A549 (cell line): ENCODE measurements at regions not wholly inside any gene's neighbourhood (a gene's known extent, or its start where the extent isn't known, plus 50 kb on each side); places are given as distances from the start of the nearest gene placed in this dataset.
A peak's percentile ranks its signal among the peaks of the same experiment; 100 is the strongest.
"Not testable (repeated sequence)": the region's sequence is repeated elsewhere in the genome, so short reads cannot be mapped to it uniquely, and the experiment has no call there.

Experiments used
- ATAC-seq, 2 experiments: fragments of 200-7000 bp in 1 of 2; fragments of >200 bp in 1 of 2; cut with Nextera tagmentation in 1 of 2; cut with Tn5 transposase in 1 of 2; 3 replicates each; pipeline versions ENCODE4 v1.8.0 to v1.9.1; 2018 to 2020; ENCODE audit warnings: mild to moderate bottlenecking in 1 of 2, moderate library complexity in 1 of 2
- CTCF ChIA-PET: fragments of 300-600 bp; sonication (Branson Sonifier 250); formaldehyde crosslinking; extraction: SDS; loops from one replicate; lab custom pipeline; 2021; ENCODE audit warnings: antibody characterized with exemption, inconsistent platforms; lab: Yijun Ruan, JAX
- POLR2A ChIA-PET: fragments of 350-600 bp; formaldehyde crosslinking; extraction: SDS; loops from one replicate; lab custom pipeline; 2021; ENCODE audit warnings: antibody characterized with exemption, inconsistent platforms; lab: Yijun Ruan, JAX
- DNase-seq, 2 experiments: peaks; one replicate each; pipeline versions ENCODE4 v3.0.0 to v3.0.0-alpha.2; 2011 to 2016; ENCODE audit warnings: low read depth in 1 of 2, low spot score in 1 of 2
- FAIRE-seq: peaks from 2 replicates; lab custom pipeline; 2011; peaks lifted over from hg19 to GRCh38; lab: Jason Lieb, UNC
- H3K27ac ChIP-seq, 2 experiments: fragments of >200 bp; sonication (Bioruptor Twin); formaldehyde crosslinking; 3 replicates each; pipeline ENCODE4 v1.5.1; 2016 to 2017
- H3K4me1 ChIP-seq: fragments of >200 bp; sonication (Bioruptor Twin); formaldehyde crosslinking; 3 replicates; pipeline ENCODE4 v1.6.1; 2016
- H3K4me2 ChIP-seq: fragments of >200 bp; sonication (Bioruptor Twin); formaldehyde crosslinking; 3 replicates; pipeline ENCODE4 v1.6.1; 2016
- H3K4me3 ChIP-seq: fragments of >200 bp; sonication (Bioruptor Twin); formaldehyde crosslinking; 3 replicates; pipeline ENCODE4 v1.5.1; 2016
- H3K9me3 ChIP-seq: fragments of >200 bp; sonication (Bioruptor Twin); formaldehyde crosslinking; 3 replicates; pipeline ENCODE4 v1.6.1; 2016
- CBX2 ChIP-seq: fragments of 200-600 bp; sonication (generic); IDR thresholded peaks from 2 replicates; pipeline ENCODE4 v1.6.1; 2016; ENCODE audit warnings: low read depth, mild to moderate bottlenecking, borderline replicate concordance
- CTCF ChIP-seq: fragments of >200 bp; sonication (Bioruptor Twin); formaldehyde crosslinking; IDR thresholded peaks from 3 replicates; pipeline ENCODE4 v1.5.1; 2016
- GATA3 ChIP-seq: IDR thresholded peaks from 2 replicates; pipeline ENCODE4 v1.6.1; 2012; ENCODE audit warnings: borderline replicate concordance
- HOXA7 ChIP-seq: fragments of 250-450 bp; sonication (Bioruptor Pico); IDR thresholded peaks from 2 replicates; pipeline ENCODE4 v1.5.0; 2020; ENCODE audit warnings: mild to moderate bottlenecking, moderate library complexity
- KDM1A ChIP-seq: fragments of 200-600 bp; sonication (generic); IDR thresholded peaks from 2 replicates; pipeline ENCODE4 v1.6.1; 2016; ENCODE audit warnings: low read depth, mild to moderate bottlenecking
- MAFK ChIP-seq: fragments of 450-650 bp; IDR thresholded peaks from 2 replicates; pipeline ENCODE4 v1.6.1; 2014; ENCODE audit not compliant: partially characterized antibody
- MYC ChIP-seq: IDR thresholded peaks from 2 replicates; pipeline ENCODE4 v1.6.1; 2012; ENCODE audit warnings: mild to moderate bottlenecking, inconsistent platforms, low read length, improper control_type of control experiment, borderline replicate concordance
- RAD21 ChIP-seq, 2 experiments: fragments of >200 bp in 1 of 2; sonication (Bioruptor Twin) in 1 of 2; formaldehyde crosslinking in 1 of 2; IDR thresholded peaks in 1 of 2; conservative IDR thresholded peaks in 1 of 2; 2 replicates in 1 of 2; 3 replicates in 1 of 2; pipeline ENCODE4 v1.6.1; 2012 to 2018; ENCODE audit warnings: inconsistent platforms in 1 of 2
- SMC3 ChIP-seq: fragments of >200 bp; sonication (Bioruptor Twin); formaldehyde crosslinking; IDR thresholded peaks from 3 replicates; pipeline ENCODE4 v1.6.1; 2018; ENCODE audit warnings: inconsistent platforms
- SREBF2 ChIP-seq: fragments of 450-650 bp; IDR thresholded peaks from 2 replicates; pipeline ENCODE4 v1.6.1; 2014; ENCODE audit warnings: mild to moderate bottlenecking, moderate library complexity
- USF2 ChIP-seq: fragments of 450-650 bp; IDR thresholded peaks from 2 replicates; pipeline ENCODE4 v1.6.1; 2014; ENCODE audit warnings: antibody characterized with exemption
- ZFP36 ChIP-seq: fragments of 450-650 bp; IDR thresholded peaks from 2 replicates; pipeline ENCODE4 v1.6.1; 2014; ENCODE audit warnings: borderline replicate concordance; ENCODE audit not compliant: partially characterized antibody
- ZNF302 ChIP-seq: fragments of 250-450 bp; sonication (Bioruptor Pico); IDR thresholded peaks from 2 replicates; pipeline ENCODE4 v1.9.0; 2021; ENCODE audit warnings: inconsistent platforms, mild to moderate bottlenecking, moderate library complexity
- WGBS: methylation state at CpG from one replicate; pipeline ENCODE4 v1.1.6; 2017; ENCODE audit errors: missing lambda C conversion rate; 5-methylcytosine and 5-hydroxymethylcytosine counted together

- no peak overlapping the region for H3K4me3 ChIP-seq
- peak; percentile 68 for FAIRE-seq
- no peaks in the 10 kb centered on the region for H3K4me1 ChIP-seq
- peak in 1 of 2 experiments; percentile 61 for DNase-seq
- no peak overlapping the region for H3K27ac ChIP-seq
- TF ChIP-seq ZFP36: no peak
- peak; percentile 71 for TF ChIP-seq CTCF
- peak; percentile 54 to 57 for TF ChIP-seq RAD21 (conservative IDR thresholded peaks at IDR 0.05 in 1 of 2, IDR thresholded peaks at IDR 0.05 in 1 of 2)
- peak; percentile 60 for TF ChIP-seq SMC3
- TF ChIP-seq SREBF2: peak; percentile 35; the same call in 1 of the 2 replicates
- ChIA-PET CTCF (interaction anchor here (0.8 to 1.5 kb wide), 6 partner anchors 14 to 79 kb away, joined by 3 to 8 read pairs (median 3); no protein-coding TSS in a partner anchor), POLR2A (no interaction called here)
- no peaks in the 10 kb centered on the region for H3K9me3 ChIP-seq
- peak in 1 of 2 experiments; percentile 68; a peak in 3 of 6 replicates for ATAC-seq
- H3K4me2 ChIP-seq: peak overlapping the region; percentile 29; the same call in 2 of the 3 replicates
- WGBS: 5% methylated on average over 7 of the region's 7 CpGs
These were observed 104.1 kb downstream of the ZNF467 start for GRCh38 chr7:149669121-149669818.

- no peak overlapping the region for H3K4me3 ChIP-seq
- FAIRE-seq (no peak), ATAC-seq (no peak), DNase-seq (no peak)
- no peak overlapping the region for H3K27ac ChIP-seq
- H3K4me2 ChIP-seq: no peak overlapping the region
- H3K4me1 ChIP-seq: 0 out of 3 replicates have a peak, but pooled peaks cover 2% of the 10 kb centered on the region
- ChIA-PET CTCF (interaction anchor here (7.3 kb wide), 1 partner anchor 76 kb away, joined by 91 read pairs; no protein-coding TSS in a partner anchor), POLR2A (interaction anchor here (0.6 kb wide), 1 partner anchor 1310 kb away, joined by 4 read pairs; no protein-coding TSS in a partner anchor)
- WGBS: 38% methylated on average over 1 of the region's 1 CpG
- TF ChIP-seq MAFK (no peak), MYC (no peak), GATA3 (no peak), CBX2 (no peak), KDM1A (no peak), ZNF302 (CRISPR knock-in tag) (no peak), HOXA7 (no peak)
- no peaks in the 10 kb centered on the region for H3K9me3 ChIP-seq
These were observed 106.9 kb downstream of the ZNF467 start for GRCh38 chr7:149666360-149666945.

GRCh38 chr7:149665618-149666017 is 107.8 kb downstream of the ZNF467 start:
- WGBS: 9% methylated on average over 2 of the region's 2 CpGs
- H3K9me3 ChIP-seq, DNase-seq, H3K4me3 ChIP-seq, H3K4me1 ChIP-seq, H3K27ac ChIP-seq, POLR2A ChIA-PET, H3K4me2 ChIP-seq, ATAC-seq, FAIRE-seq: not testable (repeated sequence)
- CTCF ChIA-PET: interaction anchor here (1.0 to 7.3 kb wide), 2 partner anchors 77 to 83 kb away, joined by 4 to 91 read pairs; no protein-coding TSS in a partner anchor

- ChIA-PET CTCF (interaction anchor here (0.8 to 7.3 kb wide), 5 partner anchors 16 to 78 kb away, joined by 3 to 91 read pairs (median 4); no protein-coding TSS in a partner anchor), POLR2A (no interaction called here)
These were observed 108.7 kb downstream of the ZNF467 start for GRCh38 chr7:149664666-149665065.

More at GRCh38 chr7:149664666-149665065, 108.7 kb downstream of the ZNF467 start:
- TF ChIP-seq SREBF2 (peak; percentile 32; the same call in 1 of the 2 replicates), USF2 (no peak)
- no peak overlapping the region for H3K4me3 ChIP-seq
- no peak overlapping the region for H3K4me2 ChIP-seq
- H3K27ac ChIP-seq: no peak overlapping the region
- DNase-seq: peak in 1 of 2 experiments; percentile 23
- no peaks in the 10 kb centered on the region for H3K9me3 ChIP-seq
- 0% methylated on average over 1 of the region's 1 CpG for WGBS
- 0 out of 3 replicates have a peak, but pooled peaks cover 2% of the 10 kb centered on the region for H3K4me1 ChIP-seq
- ATAC-seq: peak in 1 of 2 experiments; percentile 54; a peak in 3 of 6 replicates
- no peak for FAIRE-seq
